Erythroblast (primary cell): ENCODE measurements at regions not wholly inside any gene's neighbourhood (a gene's known extent, or its start where the extent isn't known, plus 50 kb on each side); places are given as distances from the start of the nearest gene placed in this dataset.

ENCODE experiments used
- DNase-seq, 2 experiments: peaks; one replicate each; lab custom pipeline; 2025; lab: John Stamatoyannopoulos, UW
- GATA1 ChIP-seq: IDR thresholded peaks from 2 replicates; pipeline ENCODE4 v1.6.1; 2011; ENCODE audit warnings: low read depth, mild to moderate bottlenecking, control low read depth, low read length, moderate library complexity
- POLR2A ChIP-seq: IDR thresholded peaks from 2 replicates; pipeline ENCODE4 v1.6.1; 2011; ENCODE audit warnings: mild to moderate bottlenecking, low read length

DNA sequence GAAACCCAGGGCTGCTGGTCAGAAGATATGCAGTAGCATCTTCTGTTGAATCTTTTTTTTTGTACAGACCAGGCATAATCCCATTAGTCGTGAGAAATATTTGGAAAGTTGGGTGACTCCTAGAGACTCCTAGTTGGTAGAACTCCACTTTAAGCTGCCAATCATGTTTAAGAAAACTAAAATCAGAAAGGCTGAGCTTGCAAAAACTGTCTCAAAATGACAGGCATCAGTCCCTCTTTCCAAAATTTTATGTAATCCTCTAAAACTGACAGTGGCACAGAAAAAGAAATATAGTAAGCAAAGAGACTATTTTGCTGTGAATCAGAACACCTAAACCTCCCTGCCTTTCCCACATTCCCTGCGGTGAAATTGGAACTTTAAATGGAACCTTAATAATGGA, 568.5 kb downstream of the CCSER2 start:
- TF ChIP-seq GATA1 (no peak), POLR2A (no peak)
- DNase-seq: no peak

DNA sequence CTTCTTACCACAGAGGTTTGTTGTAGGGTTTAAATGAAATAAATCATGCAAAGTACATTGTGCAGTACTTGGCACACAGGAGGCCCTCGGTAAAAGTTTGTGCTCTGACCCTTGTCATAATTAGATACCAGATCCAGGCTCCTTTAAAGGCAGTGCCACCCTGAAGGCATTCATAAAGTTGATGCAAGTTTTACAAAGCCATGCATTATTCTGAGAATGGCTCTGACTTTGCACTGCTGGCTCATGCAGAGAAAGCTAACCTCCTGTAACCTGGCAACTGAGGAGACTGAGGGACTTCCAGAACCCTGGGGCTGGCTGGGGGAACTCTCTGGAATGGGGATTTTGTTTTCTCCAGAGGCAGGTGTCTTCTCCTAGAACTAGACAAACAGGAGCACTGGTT, 570.9 kb downstream of the CCSER2 start:
- TF ChIP-seq GATA1 (no peak), POLR2A (no peak)

DNA sequence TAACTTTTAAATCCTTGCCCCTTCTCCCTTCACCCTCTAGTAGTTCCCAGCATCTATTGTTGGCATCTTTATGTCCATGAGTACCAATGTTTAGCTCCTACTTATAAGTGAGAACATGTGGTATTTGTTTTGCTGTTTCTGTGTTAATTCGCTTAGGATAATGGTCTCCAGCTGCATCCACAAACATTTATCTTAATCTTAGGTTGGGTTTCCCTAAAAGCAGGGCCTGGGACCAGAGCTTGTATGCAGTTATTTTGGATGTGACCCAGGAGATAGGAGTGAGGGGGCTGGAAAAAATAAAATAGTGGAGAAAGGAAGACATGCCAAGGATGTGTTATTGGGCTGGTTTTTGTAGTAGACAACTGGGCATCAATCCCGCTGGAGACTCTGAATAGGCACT, 571.8 kb downstream of the CCSER2 start:
- DNase-seq: no peak
- TF ChIP-seq GATA1 (no peak), POLR2A (no peak)

More for the DNA sequence above, 570.9 kb downstream of the CCSER2 start:
- DNase-seq: no peak

DNA sequence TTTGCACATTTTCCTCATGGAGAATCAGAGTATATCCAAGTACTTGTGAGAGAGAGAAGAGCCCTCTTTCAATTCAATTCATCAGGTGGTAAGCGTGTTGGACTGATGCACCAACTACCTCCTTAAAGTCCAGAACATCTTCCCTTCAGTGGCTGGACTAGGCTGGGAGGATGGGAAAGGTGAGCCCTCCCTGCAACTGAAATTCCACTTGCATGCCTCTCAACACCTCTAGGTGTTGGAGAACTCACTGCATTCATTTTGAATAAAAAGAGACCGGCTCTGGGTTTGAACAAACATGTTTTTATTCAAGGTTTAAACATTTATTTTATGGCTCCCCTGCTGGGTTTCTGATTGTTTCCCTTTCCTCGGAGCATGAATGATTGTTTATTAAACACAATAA, 573.5 kb downstream of the CCSER2 start:
- TF ChIP-seq GATA1 (no peak), POLR2A (no peak)
- DNase-seq: no peak

DNA sequence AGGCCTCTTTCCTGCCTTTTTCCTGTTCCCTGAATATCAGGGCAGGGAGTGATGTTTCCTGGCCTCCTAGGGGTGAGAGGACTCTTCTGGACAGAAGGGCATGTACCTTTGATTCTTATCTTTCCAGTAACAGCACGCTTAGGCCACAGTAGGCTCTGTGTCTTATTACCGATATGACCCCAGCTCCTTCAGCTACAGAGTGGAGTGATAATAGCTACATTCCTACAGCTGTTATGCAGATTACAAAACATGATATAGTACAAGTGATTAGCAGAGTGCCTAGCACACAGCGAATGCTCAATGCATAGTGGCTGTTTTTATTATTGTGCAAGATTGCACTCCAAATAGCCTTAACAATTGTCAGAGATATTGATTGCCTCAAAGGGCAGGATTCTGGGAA, 574.2 kb downstream of the CCSER2 start:
- no peak for TF ChIP-seq POLR2A
- no peak for TF ChIP-seq GATA1
- DNase-seq: no peak

DNA sequence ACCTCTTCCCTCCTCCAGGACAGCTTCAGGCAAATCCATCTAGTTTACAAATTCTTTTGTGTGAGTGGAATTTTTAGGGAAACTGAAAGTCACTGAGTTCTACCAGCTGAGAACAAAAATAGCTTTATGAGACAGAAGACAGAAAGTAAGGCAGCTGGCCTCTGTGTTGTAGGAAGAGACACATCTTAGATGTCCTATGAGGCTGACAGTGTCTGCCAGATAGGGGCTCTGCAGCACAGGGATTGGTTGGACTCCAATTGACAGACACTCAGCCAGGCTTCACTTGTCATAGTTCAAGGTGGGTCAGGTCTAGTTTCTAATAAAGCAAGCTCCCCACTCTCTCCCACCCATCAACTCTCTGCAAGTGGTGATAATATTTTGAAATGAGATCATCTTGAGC, 574.9 kb downstream of the CCSER2 start:
- DNase-seq: no peak
- TF ChIP-seq GATA1 (no peak), POLR2A (no peak)

DNA sequence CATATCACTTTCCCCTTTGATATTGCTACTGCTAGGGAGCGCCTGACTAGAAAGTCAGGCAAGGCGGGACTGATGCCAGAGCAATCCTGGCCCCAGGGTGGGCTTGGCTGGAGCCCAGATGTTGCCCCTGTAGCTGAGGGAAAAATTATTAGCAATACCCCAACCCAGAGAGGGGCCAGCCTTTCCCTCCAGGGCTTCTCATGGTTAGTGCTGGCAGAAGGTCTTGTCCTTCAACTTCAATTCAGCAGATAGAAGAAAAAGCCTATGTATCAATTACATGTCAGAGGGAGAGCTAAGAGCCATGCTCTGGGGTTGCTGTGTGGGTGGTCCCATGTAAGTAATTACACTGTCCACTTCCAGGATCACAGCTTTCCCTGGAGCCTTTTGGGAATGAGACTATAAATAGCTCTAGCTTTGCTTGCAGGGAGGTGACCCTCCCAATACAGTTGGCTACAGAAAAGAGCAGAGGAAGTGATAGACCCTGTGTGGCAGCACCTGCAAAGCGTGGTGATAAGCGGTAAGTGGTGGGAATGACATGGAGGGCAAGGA, 579.1 kb downstream of the CCSER2 start:
- no peak for DNase-seq
- TF ChIP-seq GATA1: no peak
- TF ChIP-seq POLR2A: no peak

DNA sequence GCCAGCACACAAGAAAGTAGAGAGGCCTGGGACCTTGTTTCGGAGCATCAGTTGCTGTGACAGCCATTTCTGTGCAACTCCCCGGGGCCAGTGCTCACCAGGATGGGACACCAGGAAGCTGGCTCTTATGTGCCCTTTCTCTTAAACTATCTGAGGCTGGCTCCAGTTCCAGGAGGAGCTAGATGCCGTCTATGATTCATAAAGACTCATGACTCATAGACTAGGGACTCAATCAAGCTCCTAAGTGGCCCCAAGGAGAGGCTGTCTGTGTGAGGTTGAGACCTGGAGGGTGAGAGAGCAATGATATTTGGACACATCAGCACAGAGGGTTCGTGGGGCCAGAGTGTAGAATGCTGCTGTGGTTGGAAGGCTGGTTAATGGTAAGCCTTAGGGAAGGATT, 580.1 kb downstream of the CCSER2 start:
- TF ChIP-seq GATA1 (no peak), POLR2A (no peak)
- no peak for DNase-seq

DNA sequence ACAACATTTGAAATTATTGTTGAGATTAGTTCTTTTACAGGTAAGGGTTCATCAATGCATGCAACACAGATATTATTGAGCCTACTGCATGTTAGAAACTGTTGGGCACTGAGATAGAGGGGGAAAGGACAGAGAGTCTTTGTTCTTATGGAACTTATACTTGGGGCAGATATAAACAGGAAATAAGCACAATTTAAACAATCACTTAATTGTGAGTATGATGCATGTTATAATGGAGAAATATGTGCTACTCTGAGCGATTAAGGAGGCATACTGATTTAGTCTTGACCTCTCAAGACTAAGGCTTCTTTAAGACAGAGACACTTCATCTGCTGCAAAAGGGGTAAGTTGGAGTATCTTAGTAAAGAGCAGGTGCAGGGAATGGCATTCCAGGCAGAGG, 593.3 kb downstream of the CCSER2 start:
- TF ChIP-seq GATA1: no peak
- TF ChIP-seq POLR2A: no peak

DNA sequence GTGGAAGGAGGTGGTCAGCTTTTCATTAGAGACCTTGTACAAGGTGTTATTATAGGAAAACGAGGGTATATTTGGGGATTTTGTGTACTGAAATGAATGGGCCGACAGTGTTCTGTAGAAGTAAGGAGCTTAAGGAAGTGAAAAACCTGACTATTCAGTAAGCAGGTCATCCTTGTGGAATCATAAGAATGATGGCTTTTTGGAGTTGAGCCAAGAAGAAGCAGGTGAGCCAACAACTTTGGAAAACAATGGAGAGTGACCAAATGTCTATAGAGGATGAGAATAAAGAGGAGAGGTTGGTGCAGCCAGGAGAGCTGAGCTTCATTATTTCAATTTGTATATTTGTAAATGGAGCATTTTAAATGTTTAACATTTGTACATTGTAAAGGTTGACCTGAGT, 595.7 kb downstream of the CCSER2 start:
- DNase-seq: no peak
- TF ChIP-seq GATA1 (no peak), POLR2A (no peak)

More for the DNA sequence above, 593.3 kb downstream of the CCSER2 start:
- DNase-seq: no peak

DNA sequence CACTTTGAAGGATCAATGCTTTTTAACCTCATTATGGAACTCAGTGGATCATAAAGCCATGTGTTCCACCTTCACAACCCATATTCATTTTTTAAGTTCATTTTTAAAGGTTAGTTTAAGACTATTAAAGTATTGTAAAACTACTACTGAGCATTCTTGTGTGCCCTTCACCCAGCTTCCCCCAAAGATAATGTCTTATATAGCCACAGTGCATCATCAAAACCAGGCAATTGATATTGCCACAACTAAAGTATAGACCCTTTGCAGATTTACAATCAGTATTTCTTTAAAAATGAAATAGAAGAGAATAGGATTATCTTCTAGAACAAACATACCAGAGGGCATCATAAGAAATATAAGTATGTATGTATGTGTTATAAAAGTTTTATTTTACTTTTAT, 597.1 kb downstream of the CCSER2 start:
- DNase-seq: no peak
- TF ChIP-seq GATA1 (no peak), POLR2A (no peak)

DNA sequence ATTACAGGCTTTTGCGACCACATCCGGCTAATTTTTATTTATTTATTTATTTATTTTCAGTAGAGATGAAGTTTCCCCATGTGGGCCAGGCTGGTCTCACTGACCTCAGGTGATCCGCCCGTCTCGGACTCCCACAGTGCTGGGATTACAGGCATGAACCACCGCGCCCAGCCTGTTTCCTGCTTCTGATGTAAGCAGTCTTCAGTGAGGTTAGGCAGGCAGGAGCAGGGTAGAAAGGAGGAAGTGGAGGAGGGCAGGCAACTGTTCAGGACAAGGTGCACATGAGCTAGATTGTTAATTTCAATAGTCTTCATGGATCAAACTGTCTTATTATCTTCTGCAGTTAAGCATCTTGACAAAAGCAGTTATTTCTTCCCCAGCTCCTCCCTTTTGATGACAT, 605.0 kb downstream of the CCSER2 start:
- no peak for DNase-seq
- TF ChIP-seq GATA1 (no peak), POLR2A (no peak)

DNA sequence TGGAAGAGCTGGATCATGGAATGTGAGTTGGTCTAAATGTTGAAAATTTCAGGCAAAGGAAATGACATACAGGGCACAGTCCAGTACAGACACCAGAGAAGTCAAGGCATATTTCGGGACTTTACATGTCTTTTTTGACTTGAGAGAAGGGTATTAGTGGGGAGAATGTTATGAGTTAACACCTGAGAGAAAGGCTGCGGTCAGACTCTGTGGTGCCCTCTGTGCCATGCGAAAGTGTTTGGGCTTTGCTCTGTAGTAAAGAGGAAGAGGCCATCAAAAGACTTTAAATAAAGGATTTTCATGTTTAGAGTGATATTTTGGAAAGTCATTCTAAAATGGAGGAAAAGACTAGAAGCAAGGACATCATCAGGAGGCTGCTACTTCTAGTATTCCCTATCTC, 607.4 kb downstream of the CCSER2 start:
- TF ChIP-seq GATA1 (no peak), POLR2A (no peak)
- no peak for DNase-seq

DNA sequence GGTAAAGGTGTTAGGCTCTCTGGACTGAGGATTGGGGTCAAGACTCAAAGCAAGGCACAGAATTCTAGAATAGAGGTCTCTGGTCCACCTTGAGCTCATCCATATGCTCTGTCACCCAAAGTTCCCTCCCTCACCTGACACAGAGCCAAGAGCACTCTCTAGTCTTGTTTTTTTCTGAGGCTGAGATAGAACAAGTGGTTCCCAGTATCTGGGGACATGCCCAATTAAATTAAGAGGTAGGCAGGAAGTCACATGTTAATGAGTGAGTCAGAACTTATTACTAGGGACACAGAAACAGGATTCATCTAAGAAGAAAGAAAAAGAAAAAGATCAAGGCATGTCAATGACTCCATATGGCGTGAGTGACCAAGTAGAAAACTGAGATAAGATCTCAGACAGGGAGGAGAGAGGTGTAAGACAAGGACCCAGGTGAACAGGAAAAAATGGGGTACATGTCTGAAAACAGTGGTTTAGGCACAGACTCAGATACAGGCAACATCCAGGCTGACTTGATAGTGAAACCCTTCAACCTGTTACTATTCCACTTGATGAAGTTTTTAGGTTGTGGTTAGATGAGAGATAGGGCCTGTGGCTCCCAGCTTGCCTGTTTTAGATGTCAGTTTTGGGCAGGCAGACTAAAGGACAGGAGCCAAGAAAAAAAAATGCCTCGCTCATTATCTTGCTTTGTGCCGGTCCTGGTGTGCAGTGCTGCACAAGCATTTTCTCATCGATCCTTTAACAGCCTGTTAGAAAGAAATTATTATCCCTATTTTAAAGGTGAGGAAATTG, 609.9 kb downstream of the CCSER2 start:
- no peak for DNase-seq
- TF ChIP-seq GATA1 (no peak), POLR2A (no peak)

DNA sequence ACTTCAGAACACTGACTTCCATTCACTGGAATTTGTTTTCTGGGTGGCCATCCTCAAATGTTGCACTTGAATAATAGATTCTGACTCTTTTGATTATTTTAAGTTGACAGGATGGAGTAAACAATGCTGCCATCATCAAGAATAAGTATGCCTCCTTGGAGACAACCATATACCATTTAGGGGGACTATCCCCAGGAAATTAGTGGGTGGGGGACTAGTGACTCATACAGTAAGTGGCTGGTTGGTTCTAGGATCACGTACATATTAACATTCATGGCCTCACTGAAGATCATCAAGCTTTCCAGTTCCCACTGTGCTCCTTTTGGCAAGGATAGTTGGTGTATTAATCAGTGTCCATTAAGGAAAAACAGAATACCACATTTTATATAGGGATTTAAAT, 615.2 kb downstream of the CCSER2 start:
- no peak for DNase-seq
- no peak for TF ChIP-seq GATA1
- no peak for TF ChIP-seq POLR2A
